Hypothalamus (tissue), 51 donors: ENCODE measurements at regions not wholly inside any gene's neighbourhood (a gene's known extent, or its start where the extent isn't known, plus 50 kb on each side); places are given as distances from the start of the nearest gene placed in this dataset.
A peak's percentile ranks its signal among the peaks of the same experiment; 100 is the strongest.

Experiments used
- DNase-seq, 51 donors: peaks; one replicate each; lab custom pipeline; 2025; lab: John Stamatoyannopoulos, UW

DNA sequence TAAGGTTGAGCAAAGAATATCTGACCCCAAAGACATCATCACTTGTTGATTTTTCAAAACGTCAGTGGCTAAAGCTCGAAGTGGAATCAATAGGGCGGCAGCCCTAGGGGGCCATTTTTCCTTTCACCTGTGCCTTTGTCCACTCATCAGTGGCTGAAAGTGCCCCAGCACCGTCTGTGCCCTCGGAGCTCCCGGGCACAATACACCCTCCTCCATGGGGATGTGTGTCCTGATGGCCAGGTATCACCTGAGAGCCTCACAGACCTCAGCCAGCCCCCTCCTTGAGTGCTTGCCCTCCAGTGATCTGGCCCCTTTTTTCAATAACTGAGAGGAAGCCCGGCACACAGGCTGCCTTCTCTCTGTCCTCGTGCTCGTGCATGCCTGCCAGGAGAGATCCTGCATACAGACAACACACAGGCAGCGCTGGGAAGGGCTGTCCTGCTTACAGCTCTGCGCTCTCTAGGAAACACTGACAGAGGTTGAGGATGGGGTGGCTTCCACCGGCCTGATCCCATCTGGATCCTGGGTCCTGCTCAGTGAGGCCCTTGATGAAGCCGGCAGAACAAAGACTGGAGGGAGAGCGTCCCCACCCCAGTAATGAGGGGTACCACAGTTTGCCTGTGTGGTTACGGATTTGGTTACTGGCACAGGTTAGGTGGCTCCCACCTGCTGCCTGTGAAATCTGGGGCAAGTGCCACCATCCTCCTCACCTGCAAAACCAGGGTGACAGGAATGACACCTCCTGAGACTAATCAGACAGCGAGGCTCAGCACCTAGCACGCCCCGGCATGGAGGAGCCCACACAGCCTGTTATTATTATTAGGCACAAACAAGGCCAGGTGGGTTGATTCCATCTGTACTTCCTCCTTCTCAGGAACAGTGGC lies 197.5 kb upstream of the RAB6C start:
- no peak for DNase-seq

DNA sequence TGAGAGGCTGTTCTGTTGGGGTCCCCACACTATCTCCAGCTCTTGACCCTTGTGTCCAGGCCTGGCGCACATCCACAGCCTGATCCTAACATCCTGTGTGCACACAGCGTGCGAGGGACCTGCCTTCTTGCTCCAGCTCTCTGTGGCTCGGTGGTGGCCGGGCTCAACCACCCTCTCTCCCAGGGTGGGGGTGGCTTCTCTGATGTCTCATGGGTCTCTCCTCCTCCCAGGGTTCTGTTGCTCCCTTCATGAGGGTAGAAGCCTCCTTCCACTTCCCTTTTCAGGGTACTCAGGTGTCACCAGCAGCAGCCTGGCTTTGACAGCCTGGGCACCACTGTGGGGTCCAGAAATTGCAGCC lies 196.9 kb upstream of the RAB6C start:
- no peak for DNase-seq

DNA sequence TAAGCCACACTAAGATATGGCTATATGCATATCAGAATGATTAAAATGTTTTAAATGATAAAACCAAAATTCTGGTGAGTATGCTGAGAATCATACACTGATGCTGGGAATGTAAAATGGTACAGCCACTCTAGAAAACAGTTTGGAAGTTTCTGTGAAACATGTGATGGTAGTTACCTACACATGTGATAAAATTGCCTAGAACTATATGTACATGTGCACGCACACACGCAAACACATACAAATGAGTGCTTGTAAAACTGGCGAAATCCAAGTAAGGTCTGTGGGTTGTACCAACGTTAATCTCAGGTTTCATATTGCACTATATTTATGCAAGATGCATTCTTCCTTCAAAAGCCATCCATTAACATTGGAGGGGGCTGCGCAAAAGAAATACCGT lies 195.0 kb upstream of the RAB6C start:
- no peak for DNase-seq

DNA sequence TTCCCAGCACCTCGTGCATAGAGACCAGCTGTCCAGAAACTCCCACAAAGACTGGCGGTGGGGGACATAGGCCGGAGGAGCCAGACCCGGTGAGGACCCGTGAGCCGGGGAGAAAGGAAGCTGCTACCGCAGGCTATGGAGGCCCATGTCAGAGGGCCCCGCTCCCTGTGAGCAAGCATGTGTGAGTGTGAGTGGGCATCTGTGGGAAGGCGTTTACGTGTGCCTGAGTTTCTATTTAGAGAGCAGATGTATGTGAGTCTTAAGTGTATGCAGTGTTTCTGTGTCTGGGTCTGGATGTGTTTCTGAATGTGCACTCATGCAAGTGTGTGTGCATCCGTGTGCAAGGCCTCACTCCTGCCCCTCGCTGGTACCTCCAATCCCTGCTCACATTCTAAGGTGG lies 187.8 kb upstream of the RAB6C start:
- DNase-seq = peak in 1 of 51 donors; percentile 14

DNA sequence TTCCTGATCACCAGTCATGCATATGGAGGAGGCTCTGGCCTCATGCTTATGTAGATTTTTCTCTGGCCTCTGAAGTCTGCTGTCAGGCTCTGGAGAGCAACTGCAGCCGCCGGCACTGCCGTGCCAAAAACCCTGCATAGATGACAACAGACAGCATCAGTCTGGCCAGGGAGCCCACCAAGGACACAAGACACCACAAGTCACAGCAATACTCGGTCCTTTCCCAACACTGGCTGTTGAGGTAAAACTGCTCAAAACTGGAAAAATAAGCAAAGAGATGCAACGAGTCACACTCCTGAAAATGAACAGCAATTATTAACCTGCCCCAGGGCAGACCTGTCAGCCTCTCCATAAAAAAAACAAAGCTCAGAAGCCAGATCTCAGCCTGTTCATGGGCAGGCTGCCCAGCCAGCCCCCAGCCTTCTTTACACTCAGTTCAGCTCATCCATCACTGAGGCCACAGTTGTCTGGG lies 186.0 kb upstream of the RAB6C start:
- no peak for DNase-seq

DNA sequence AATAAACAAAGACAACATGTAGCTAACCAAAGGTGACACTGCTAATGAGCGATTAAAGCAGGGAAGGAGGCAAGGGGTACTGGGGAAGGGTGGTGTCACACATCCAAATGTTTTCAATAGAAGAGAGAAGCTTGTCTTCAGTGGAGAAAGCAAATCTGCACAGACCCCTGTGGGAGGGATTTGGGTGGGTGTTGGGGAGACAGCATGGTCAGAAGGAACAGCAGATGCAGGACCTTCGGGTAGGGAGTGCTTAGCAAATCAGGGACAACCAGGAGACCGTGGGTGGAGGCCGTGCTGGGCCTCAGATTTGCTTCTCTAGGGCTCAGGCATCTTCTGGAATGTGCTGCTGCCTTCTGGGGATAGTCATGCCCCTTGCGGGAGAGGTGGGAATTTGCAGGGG lies 185.3 kb upstream of the RAB6C start:
- no peak for DNase-seq

DNA sequence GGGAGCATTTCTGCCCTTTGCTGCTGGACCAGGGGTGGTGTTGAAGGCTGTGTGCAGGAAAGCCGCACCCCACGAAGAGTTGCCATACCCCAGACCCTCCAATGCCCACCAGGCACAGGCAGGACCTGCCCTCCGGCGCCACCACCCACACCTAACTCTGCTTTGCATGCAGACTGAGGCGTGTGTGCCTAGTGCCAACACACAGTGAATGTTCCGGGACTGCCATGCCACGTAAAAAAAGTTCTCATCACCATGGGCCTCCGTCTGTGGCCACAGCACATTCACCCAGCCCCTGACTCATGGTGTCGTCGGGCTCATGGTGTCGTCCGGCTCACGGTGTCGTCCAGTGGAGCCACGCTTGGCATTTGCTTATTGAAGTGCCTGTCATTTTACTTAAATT lies 184.9 kb upstream of the RAB6C start:
- no peak for DNase-seq

DNA sequence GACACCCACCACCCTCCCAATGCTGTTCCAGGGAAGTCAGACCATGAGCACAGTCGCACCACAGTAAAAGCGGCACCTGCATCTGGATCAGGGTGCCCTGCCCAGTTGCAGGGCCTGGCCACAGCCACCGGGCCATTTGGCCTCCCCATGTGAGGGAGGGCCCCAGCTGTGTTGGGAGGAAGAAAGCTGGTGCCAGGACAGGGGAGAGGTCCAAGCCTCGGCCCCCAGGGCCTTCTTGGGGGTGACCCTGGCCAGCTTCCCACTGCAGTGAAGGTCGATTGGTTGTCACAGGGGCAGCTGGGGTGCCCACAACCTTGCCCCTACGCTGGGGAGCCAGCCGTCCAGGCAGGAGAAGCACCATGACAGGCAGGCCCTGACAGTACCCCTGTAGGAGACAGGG lies 183.2 kb upstream of the RAB6C start:
- DNase-seq = no peak

DNA sequence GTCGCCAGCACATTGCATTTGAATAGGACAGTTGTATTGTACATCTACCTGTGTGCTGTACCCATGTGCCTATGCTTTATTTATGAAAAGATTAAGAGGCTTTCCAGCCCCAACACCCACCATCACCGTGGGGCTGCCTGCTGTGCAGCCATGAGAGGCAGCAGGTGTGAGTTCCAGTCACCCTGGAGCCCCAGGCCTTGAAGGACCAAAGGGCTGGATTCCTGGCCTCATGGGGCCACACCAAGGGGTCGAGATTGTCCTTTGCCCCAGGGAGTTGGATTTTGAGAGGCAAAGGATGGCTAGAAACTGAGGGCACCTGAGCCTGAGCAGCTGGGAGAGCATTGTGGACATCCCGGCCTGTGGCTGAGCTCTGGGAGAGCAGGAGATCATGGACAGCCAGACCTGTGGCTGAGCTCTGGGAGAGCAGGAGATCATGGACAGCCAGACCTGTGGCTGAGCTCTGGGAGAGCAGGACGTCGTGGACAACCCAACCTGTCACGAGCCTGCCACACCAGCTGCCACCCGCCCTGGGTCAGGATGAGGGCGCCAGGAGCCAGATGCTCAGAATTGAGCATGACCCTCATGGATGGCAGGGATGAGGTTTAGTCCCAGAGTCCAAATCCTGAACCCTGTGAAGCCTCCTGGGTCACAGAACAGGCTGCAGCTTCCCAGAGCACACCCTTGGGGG lies 182.5 kb upstream of the RAB6C start:
- no peak for DNase-seq

DNA sequence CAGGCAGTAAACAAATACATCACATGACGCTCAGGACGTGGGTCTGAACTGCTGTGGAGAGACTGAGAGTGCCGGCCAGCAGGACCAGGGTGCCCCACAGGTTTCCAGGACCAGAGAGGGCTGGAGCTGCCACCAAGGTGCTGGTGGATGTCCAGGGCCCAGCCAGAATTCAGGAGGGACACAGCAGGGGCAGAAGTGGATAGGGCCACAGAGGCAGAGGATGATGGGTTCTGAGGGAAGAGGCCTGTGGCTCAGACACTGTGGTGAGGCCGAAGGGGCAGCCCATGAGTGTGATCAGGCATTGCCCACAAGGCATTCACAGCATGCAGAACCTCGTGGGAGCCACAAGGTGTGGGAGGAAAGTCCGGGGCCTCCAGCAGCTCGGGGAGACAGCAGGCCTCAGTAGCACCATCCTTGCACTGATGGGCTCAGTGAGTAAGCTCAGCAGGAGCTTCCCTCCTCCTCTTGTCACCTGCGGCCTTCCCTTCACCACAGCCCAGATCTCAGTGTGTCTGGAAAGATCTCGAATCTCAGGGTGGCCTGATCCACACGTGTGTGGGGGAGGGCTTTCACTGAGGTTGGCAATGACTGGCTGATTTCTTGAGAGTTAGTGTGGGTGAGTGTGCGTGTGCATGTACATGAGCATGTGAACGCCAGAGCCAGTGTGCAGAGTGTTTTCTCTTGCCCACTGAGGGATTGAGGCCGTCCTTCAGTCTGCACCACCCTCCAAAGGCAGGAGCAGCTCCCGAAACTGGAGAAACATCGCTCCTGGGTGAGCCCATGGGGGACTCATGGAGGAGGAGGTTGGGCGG lies 181.8 kb upstream of the RAB6C start:
- no peak for DNase-seq

DNA sequence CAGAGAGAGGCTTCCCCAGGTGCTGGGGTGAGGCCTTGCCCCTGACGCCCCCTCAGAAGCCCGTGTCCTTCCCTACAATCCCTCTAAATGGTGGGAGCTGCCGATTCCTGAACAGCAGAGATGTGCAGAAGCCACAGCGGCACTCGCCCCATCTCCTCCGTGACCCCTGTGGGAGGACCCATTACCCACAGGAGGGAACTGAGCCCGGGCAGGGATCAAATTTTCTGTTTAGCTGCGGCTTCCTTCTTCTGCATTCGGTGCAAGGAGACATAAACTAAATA lies 181.2 kb upstream of the RAB6C start:
- DNase-seq = no peak

DNA sequence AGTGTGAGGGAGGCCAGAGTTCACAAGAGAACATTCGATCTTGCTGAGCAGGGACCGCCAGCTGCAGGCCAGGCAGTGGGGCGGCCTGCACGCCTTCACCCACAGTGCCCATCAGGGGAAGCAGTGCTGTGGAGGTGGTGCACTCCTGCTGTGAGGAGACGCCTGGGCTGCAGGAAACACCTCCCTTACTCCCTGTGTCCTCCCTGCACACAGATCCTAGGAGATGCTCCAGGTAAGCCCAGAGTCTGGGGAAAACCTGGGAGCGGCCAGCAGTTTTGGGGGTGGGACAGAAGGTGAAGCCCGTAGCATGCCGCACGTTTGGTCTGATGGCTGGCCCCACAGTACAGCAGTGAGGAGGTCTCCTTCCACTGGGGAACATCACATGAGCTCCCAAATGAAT lies 180.8 kb upstream of the RAB6C start:
- no peak for DNase-seq

DNA sequence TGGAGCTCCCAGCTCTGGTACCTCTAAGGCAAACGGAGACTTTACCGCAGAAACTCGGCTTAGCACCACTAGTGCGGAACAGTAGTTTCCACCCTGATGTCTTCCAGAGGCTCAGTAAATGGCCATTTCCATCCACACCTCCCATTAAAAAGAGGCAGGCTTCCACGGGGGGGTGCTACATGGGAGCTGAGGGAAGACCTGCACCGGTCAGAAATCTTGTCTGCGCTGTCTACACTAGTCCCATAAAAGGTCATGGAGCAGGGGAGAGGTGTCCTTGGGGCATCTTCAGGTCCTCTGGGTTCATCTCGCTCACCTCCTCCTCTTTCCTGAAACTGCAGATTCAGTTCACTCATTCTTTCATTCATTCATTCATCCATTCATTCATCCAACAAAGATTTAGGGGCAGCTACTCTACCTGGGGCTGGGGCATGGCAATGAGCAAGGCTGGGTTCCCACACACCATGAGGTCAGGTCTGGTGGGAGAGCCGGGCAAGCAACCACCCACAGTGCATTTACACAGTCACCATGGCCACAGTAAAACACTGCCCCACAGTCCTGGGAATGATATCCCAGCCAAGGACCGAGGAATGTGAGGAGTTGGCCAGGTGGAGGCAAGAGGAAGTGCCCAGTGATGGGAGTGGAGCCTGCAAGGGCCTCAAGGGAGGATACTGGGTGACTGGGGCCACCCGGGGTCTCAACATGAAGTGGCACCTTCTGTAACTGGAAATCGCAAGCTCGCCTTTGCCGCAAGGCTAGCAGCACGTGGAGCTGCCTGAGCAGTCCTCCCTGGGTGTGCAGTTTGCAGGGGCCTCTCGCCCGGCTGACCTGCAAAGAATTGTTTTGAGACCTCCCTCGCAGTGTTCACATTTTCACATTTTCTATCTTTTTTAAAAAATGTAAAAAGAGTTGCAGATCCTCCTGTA lies 180.2 kb upstream of the RAB6C start:
- DNase-seq = no peak

DNA sequence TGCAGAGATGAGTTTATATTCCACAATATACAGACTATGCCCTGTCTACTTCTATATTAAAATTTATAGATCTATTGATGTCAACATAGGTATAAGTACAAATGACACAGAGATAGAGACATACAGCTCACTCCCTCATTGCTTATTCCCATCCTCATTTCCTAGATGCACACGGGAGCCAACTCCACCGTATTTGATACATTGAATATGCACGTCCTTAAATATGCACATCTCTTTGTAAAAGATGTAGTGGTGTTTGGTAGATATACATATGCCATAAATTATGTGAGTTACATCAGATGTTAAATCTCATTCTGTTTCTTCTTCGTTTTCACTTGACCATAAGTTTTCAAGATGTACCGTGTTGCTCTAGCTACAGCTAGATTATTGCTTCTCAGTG lies 179.2 kb upstream of the RAB6C start:
- no peak for DNase-seq

DNA sequence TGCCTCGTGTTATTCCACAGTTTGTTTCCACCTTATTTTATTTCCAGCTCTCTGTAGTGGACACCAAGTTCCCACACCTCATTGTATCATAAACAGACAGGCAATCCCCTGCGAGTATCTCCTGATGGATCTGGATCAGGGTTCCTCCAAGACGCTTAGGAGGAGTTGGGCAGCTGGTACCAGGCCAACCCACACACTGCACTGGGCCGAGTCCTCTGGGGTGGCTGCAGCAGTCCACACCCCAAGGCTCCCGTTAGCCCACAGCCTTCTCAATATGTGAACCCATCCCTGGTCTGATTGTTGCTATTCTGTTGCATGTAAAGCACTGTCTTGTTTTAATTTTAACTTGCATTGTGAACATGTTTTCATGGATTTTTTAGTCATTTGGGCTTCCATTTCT lies 178.8 kb upstream of the RAB6C start:
- no peak for DNase-seq

DNA sequence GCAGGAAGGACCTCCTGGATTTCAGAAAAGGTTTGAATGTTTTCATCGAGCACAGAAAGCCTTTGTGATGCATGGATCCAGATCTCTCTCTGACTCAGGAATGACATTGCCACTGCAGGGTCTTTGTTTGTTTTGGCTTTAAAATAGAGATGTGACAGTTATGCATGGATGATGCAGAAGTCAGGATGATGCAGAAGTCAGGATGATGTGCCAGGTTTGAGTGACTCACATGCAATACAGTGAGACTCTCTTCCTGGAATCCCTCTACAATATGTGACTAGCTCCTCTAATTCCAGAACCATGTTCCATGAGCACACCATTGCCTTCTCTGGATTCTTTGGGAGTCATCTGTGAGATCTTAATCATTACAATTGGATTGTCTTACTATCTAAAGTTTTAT lies 177.9 kb upstream of the RAB6C start:
- peak in 1 of 51 donors; percentile 7 for DNase-seq

DNA sequence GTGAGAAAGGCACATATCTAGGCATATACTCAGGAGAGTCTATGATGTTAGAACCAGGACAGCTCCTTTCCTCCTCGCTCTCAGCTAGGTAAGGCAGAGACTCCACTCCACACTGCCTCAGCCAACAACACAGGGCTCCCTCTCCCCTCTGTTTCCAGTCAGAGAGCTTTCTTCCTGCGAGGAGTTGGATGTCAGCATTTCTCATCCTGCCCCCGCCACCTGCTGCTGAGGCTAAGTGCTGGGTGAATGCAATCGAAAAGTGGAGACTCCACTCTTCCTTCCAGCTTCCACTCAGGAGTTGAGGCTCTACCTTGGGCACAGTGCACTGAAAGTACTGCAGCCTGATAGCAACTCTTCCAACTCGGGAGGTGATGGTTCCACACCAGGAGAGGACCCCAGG lies 177.2 kb upstream of the RAB6C start:
- DNase-seq = no peak

DNA sequence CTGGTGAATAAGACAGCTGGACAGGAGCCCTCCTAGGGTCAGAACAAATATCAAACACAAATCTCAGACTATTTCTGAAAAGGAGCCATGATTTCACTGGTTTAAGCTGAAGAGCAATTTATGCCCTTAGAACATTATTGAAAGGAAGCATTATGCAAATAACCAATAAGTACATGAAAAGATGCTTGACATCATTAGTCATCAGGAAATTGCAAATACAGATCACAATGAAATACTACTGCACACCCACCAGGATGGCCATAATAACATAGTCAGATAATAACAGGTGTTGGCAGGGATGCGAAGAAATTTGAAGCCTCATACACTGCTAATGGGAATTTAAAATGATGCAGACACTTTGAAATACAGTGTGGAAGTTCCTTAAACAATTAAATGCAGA lies 176.4 kb upstream of the RAB6C start:
- no peak for DNase-seq

DNA sequence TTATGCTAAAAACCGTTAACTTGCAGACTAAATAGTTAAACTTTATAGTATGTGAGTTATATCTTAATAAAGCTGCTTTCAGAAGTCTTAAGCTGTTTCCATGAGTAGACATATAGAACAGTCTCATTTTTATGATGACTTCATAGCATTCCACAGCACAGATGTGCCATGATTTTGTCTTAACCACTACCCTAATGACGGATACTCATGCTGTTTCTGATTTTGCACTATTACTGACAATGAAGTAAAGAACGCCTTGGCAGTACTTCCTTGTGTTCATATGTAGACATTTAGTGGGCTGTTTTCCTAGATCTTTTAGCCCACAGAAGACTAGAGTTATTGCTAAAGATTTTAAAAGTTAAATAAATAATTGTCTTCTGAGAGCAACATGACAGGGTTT lies 175.6 kb upstream of the RAB6C start:
- no peak for DNase-seq

DNA sequence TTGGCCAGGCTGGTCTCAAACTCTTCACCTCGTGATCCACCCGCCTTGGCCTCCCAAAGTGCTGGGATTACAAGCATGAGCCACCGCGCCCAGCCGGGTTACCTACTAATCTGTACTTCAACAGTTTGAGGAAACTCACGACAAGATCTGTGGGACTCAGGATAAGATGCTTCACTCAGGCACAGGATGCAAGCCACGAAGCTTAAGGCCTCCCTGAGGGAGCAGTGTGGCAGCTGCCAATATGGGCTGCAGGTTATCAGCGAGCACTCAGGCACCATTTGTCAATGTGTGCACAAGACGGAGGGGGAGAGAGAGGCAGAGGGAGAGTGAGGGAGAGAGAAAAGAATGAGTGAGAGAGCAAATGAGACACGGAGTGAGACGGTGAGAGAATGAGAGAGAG lies 173.6 kb upstream of the RAB6C start:
- no peak for DNase-seq

DNA sequence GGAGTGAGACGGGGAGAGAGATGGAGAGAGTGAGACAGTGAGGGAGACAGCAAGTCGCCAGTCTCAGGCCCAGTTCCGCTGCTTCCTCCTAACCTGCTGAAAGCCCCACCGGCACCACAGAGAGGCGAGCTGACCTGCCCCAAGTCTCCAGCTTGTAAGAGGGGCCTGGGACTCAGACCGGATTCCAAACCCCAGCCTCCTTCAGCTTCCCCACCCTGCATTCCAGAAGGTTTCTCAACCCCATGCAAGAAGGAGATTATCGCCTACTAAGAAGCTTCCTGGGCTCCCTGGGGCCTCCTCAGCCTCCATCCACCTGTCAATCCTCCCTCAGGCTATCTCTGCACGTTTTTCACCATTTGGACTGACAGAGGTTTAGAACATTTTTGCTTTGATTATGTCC lies 173.1 kb upstream of the RAB6C start:
- no peak for DNase-seq
